ENCODE measurements at regions not wholly inside any gene's neighbourhood (a gene's known extent, or its start where the extent isn't known, plus 50 kb on each side); places are given as distances from the start of the nearest gene placed in this dataset.

GRCh38 chr1:213821175-213821942, 166.4 kb upstream of the PROX1 start:
- H3K27ac ChIP-seq: no peak overlapping the region
- TF ChIP-seq POLR2A (IDR thresholded peaks at IDR 0.05) (no peak), EP300 (IDR thresholded peaks at IDR 0.05; ENCODE audit: low read depth) (no peak), CTCF (IDR thresholded peaks at IDR 0.05) (no peak), POLR2AphosphoS5 (IDR thresholded peaks at IDR 0.05) (no peak)
- H3K9me3 ChIP-seq: no peaks in the 10 kb centered on the region
- no peak for DNase-seq
- intact Hi-C loops (cut with DNase I; ENCODE audit: low total_unique reads) (no loop called here), in situ Hi-C loops (cut with MboI; ENCODE audit: low pct_ligation_motif_present in 1 of 4, low pct_unique_long_range_greater_than_20kb in 1 of 4, low sequenced_read_pairs in 3 of 4) (no loop called here)
- no peaks in the 10 kb centered on the region for H3K4me1 ChIP-seq
- WGBS, 2 donors (ENCODE audit: low coverage in 1 of 2): 56 to 75% methylated on average over 2 to 5 of the region's 5 CpGs
- H3K36me3 ChIP-seq: no peaks in the 10 kb centered on the region
- H3K4me3 ChIP-seq: no peak overlapping the region
- no peaks in the 10 kb centered on the region for H3K27me3 ChIP-seq

- intact Hi-C loops (cut with DNase I; ENCODE audit: low total_unique reads): no loop called here
- WGBS, 2 donors (ENCODE audit: low coverage in 1 of 2): 6% methylated on average over 1 of the region's 1 CpG; no CpG with 5 or more reads in 1 of the 2 donors
- in situ Hi-C loops (cut with MboI; ENCODE audit: low pct_ligation_motif_present in 1 of 4, low pct_unique_long_range_greater_than_20kb in 1 of 4, low sequenced_read_pairs in 3 of 4): no loop called here
- no peaks in the 10 kb centered on the region for H3K4me1 ChIP-seq
- no peaks in the 10 kb centered on the region for H3K36me3 ChIP-seq
- H3K9me3 ChIP-seq: no peaks in the 10 kb centered on the region
- H3K4me3 ChIP-seq: no peak overlapping the region
- DNase-seq: no peak
- no peak for TF ChIP-seq POLR2AphosphoS5 (IDR thresholded peaks at IDR 0.05)
- TF ChIP-seq CTCF (IDR thresholded peaks at IDR 0.05): no peak
- no peak for TF ChIP-seq POLR2A (IDR thresholded peaks at IDR 0.05)
- TF ChIP-seq EP300 (IDR thresholded peaks at IDR 0.05; ENCODE audit: low read depth): no peak
- H3K27ac ChIP-seq: no peak overlapping the region
- H3K27me3 ChIP-seq: no peaks in the 10 kb centered on the region
These were observed 165.8 kb upstream of the PROX1 start for GRCh38 chr1:213821943-213822334.

GRCh38 chr1:213826891-213827290, 160.9 kb upstream of the PROX1 start:
- intact Hi-C loops (cut with DNase I; ENCODE audit: low total_unique reads) (no loop called here), in situ Hi-C loops (cut with MboI; ENCODE audit: low pct_ligation_motif_present in 1 of 4, low pct_unique_long_range_greater_than_20kb in 1 of 4, low sequenced_read_pairs in 3 of 4) (no loop called here)
- Histone ChIP-seq H3K27me3 (no peaks in the 10 kb centered on the region), H3K27ac (no peak overlapping the region), H3K4me3 (no peak overlapping the region), H3K4me1 (no peaks in the 10 kb centered on the region), H3K9me3 (no peaks in the 10 kb centered on the region), H3K36me3 (no peaks in the 10 kb centered on the region)
- WGBS, 2 donors (ENCODE audit: low coverage in 1 of 2): 90 to 95% methylated on average over 2 to 4 of the region's 4 CpGs
- no peak for DNase-seq
- TF ChIP-seq CTCF (IDR thresholded peaks at IDR 0.05) (no peak), POLR2A (IDR thresholded peaks at IDR 0.05) (no peak), EP300 (IDR thresholded peaks at IDR 0.05; ENCODE audit: low read depth) (no peak), POLR2AphosphoS5 (IDR thresholded peaks at IDR 0.05) (no peak)

- H3K27me3 ChIP-seq: no peaks in the 10 kb centered on the region
- in situ Hi-C loops (cut with MboI; ENCODE audit: low pct_ligation_motif_present in 1 of 4, low pct_unique_long_range_greater_than_20kb in 1 of 4, low sequenced_read_pairs in 3 of 4): no loop called here
- WGBS, 2 donors (ENCODE audit: low coverage in 1 of 2): 67 to 77% methylated on average over 4 of the region's 4 CpGs
- H3K4me3 ChIP-seq: no peak overlapping the region
- no peaks in the 10 kb centered on the region for H3K9me3 ChIP-seq
- intact Hi-C loops (cut with DNase I; ENCODE audit: low total_unique reads): no loop called here
- no peak for DNase-seq
- TF ChIP-seq CTCF (IDR thresholded peaks at IDR 0.05): no peak
- no peak for TF ChIP-seq POLR2AphosphoS5 (IDR thresholded peaks at IDR 0.05)
- no peak for TF ChIP-seq EP300 (IDR thresholded peaks at IDR 0.05; ENCODE audit: low read depth)
- no peak for TF ChIP-seq POLR2A (IDR thresholded peaks at IDR 0.05)
- H3K27ac ChIP-seq: no peak overlapping the region
- no peaks in the 10 kb centered on the region for H3K4me1 ChIP-seq
- no peaks in the 10 kb centered on the region for H3K36me3 ChIP-seq
These were observed 158.9 kb upstream of the PROX1 start for GRCh38 chr1:213828867-213829266.
